HG03520 (cell line): ENCODE measurements at regions not wholly inside any gene's neighbourhood (a gene's known extent, or its start where the extent isn't known, plus 50 kb on each side); places are given as distances from the start of the nearest gene placed in this dataset.
"Not testable (repeated sequence)": the region's sequence is repeated elsewhere in the genome, so short reads cannot be mapped to it uniquely, and the experiment has no call there.

ENCODE experiments used
- ATAC-seq: cut with Tn5 transposase; IDR thresholded peaks from one replicate; pipeline ENCODE4 v1.9.1; 2021; ENCODE audit warnings: mild to moderate bottlenecking, moderate library complexity; ENCODE audit not compliant: unreplicated experiment

- no peak for ATAC-seq
These were observed 210.1 kb upstream of the DAAM1 start for GRCh38 chr14:58978343-58978742.

DNA sequence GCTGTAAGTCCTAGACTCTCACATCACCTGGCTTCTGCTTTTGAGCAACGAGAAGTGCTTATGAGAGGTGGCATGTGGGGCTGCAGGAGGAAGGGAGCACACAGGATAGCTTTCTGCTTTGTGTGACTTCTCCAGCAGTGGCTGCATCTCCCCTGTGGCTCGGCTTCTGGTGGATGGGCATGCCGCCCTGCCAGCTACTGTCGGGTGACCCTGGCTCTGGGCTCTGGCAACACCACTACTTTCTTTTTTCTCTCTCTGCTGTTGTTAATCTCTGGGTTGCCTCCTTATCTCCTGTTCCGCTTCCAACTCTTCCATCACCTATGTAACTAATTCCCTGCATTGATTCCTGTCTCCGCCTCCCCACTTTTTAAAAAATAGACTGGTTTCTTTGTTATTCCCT is 209.1 kb upstream of the DAAM1 start:
- no peak for ATAC-seq

DNA sequence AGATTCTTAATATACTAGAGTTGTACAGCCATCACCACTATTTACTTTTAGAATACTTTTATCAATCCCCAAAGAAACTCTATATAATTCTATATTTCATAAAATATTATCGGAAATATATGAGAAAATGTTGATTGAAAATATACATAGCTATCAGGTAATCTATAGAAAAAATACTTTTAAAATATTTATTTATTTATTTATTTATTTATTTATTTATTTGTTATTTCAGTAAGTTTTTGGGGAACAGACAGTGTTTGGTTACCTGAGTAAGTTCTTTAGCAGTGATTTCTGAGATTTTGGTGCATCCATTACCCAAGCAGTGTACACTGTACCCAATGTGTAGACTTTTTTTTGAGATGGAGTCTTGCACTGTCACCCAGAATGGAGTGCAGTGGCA is 206.6 kb upstream of the DAAM1 start:
- no peak for ATAC-seq

GRCh38 chr14:58985786-58986185 is 202.7 kb upstream of the DAAM1 start:
- no peak for ATAC-seq

DNA sequence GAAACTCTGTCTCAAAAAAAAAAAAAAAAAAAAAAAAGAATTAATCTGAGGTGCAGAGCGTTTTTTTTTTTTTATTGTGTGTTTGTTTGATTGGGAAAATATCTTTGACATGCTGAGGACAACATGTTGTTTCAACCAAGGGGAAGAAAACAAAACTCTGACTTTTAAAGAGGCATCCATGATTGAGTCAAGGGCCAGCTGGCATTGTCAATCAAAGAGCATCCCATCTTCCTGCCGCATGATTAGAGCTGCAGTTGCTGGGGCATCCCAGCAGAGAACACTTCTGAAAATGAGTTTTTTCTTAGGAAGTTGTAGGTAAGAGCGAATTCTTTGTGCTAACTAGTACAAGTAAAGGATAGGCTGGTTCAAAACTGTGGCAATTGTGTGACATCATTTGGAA is 200.9 kb upstream of the DAAM1 start:
- ATAC-seq = no peak

DNA sequence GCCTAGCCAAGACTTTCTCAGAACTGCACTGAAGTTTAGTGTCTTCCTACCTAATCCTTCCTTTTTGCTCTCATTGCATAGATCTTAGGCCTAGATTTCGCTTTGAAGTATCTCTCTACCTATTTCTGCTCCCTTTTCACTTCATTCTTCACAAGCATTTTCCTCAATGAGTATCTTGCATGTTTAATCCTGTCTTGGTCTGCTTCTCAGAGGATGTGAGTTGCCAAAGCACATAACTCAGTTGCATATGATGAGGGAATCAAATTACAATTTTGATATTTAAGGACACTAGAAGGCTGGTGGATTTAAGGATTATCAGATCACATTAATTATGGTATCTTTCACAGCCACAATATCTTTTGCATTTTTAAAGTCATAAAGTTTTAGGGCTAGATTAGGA is 195.5 kb upstream of the DAAM1 start:
- no peak for ATAC-seq

DNA sequence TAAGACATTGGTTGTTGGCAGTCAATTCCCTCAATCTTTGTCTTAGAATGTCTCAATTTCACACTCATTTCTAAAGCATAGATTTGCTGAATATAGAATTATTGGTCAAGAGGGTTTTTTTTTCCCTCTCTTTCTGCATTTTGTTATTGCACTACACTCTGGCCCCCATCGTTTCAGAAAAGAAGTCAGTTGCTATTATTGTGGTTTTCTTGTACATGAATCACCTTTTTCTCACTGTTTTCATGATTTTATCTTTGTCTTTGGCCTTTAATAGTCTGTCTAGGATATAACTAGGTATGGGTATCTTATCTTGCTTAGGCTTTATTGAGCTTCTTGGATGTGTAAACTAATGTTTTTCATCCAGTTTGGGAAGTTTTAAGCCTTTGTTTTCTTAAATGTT is 194.3 kb upstream of the DAAM1 start:
- no peak for ATAC-seq

DNA sequence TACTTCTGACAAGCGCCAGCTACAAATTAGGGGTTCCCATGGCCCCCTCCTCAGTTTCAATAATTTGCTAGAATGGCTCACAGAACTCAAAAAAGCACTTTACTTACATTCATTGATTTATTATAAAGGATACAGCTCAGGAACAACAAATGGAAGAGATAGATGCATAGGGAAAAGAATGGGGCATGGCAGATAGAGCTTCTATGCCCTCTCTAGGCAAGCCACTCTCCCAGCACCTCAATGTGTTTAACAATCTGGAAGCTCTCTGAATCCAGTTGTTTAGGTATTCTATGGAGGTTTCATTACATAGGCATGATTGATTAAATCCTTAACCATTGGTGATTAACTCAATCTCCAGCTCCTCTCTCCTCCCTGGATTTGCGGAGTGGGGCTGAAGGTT is 184.5 kb upstream of the DAAM1 start:
- ATAC-seq = no peak

DNA sequence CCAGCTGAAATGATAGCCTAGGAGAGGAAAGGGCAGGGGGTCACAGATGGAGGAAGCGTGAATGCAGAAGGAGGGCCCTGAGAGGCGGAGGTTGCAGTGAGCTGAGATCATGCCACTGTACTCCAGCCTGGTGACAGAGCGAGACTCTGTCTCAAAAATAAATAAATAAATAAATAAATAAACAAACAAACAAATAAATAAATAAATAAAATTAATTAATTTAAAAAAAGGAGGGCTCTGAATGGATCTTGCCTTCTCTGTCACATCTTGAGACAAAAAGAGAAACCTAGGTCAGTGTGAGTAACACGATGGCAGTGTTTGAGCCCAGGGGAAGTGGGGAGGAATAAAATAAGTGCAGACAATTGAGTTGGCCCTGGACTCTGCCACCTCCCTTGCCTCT is 182.3 kb upstream of the DAAM1 start:
- not testable (repeated sequence) for ATAC-seq

GRCh38 chr14:59009967-59010366 is 178.5 kb upstream of the DAAM1 start:
- no peak for ATAC-seq

DNA sequence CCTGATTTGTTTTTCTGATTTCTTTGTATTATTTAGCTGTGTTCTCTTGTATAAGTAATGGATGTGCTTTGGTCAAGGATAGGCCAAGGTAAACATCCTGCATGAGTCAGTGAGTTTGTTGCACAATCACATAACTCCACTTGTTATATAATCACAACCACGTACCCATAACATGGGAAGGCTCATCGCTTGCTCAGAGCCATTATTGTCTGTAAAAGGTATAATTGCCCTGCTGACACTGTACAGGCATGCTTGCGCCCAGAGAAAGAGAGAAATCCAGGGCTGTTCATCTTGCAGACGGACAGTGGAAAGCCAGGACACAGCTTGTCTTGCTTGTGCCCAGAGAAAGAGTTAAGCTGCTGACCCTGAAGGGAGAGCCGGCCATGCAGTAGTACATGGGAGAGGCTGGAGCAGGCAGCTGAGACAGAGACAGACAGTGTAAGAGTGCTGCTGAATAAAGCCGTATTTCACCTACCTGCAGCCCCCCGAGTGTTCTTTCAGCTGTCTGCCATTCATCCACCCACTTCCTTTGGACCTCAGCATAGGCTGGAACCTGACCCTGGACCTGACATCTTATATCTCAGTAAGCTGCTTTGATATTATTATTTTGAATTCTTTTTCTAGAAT is 174.7 kb upstream of the DAAM1 start:
- no peak for ATAC-seq

GRCh38 chr14:59015482-59015881 is 173.0 kb upstream of the DAAM1 start:
- ATAC-seq = no peak

DNA sequence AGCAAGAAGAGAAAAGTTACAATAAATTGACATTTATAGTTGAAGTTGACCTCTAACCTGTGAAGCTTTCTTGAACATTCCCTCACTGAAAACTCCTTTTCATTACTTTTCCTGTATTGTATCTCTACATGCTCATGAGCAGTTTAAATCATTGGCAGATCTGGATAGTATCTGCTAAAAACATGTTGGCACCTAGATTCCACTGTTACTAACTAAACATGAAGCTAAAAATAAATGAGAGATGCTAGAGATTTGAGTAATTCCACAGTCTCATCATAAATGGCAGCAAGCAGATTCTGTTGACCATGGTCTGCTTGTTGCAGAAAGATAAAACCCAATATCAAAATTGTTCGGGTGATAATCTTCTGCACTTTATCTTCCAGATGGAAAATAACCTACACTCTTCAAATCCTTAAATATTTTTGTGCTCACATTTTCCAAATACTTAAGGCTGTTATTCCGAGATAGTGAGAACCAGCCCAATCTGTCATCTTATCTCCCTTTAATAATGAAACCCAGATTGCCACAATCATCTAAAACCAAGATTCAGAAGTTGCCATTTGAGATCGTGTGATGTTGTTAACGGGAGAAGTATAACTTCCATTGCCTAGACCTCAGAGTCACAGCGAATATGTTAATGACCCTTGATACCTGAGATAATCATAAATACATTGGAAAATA is 171.0 kb upstream of the DAAM1 start:
- ATAC-seq = no peak

GRCh38 chr14:59018460-59018859 is 170.0 kb upstream of the DAAM1 start:
- ATAC-seq = no peak

DNA sequence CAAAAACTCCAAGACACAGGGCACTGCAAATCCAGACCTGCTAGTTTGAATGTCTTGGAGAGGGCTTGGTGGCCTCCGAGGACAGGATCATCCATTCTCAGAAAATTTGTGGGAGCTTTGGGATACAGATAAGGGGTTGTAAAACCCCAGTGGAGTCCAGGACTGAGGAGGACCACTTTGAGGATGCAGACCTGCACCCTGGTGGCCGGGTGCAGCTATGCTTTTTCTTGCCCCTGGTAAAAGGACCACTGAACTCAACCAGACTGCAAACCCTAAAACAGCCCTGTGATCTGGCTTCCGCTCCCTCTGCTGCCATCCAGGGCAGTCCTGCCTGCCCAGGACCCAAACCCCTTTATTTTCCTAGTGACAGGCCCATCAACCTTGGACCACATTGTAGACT is 169.5 kb upstream of the DAAM1 start:
- no peak for ATAC-seq

DNA sequence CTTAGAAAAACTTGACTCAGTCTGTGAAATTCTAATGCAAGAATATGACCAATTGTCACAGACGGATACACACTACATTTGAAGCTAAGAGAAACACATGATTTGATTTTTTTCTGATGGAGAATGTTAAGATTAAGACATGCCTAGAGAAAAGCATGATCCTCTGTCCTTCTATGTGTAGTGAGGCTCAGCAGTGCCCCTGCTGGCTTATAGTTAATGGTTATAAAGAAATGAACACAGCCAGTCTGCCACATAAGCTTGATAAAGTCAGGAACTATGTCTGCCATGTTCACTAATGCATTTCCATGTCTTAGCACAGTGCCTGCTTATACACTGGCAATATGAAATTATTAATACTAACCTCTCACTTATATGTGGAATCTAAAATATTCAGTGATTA is 168.1 kb upstream of the DAAM1 start:
- ATAC-seq = no peak

DNA sequence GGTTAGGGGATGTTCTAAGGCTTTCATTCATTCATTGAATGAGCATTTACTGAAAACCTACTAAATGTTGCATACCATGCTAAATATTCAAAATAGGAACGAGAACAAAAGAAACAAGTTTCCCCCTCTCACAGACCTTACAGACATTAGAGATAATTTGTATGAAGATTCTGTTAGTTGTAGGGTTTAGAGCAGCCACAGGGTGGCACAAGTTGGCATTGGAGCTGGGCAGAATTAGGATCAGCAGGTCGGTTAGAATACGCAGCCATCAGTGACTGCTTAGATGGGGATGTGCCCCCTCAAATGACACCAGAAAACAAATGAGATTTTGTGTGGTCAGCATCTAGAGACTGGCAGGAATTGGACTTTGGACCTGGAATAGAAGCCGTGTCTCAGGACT is 166.3 kb upstream of the DAAM1 start:
- ATAC-seq = no peak

GRCh38 chr14:59026081-59026480 is 162.4 kb upstream of the DAAM1 start:
- no peak for ATAC-seq

DNA sequence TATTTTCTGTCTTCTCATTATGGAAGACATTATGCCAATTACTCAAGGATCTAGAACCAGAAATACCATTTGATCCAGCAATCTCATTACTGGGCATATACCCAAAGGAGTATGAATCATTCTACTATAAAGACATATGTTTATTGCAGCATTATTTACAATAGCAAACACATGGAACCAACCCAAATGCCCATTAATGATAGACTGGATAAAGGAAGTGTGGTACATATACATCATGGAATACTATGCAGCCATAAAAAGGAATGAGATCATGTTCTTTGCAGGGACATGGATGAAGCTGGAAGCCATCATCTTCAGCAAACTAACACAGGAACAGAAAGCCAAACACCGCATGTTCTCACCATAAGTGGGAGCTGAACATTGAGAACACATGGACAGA is 161.8 kb upstream of the DAAM1 start:
- ATAC-seq = not testable (repeated sequence)

DNA sequence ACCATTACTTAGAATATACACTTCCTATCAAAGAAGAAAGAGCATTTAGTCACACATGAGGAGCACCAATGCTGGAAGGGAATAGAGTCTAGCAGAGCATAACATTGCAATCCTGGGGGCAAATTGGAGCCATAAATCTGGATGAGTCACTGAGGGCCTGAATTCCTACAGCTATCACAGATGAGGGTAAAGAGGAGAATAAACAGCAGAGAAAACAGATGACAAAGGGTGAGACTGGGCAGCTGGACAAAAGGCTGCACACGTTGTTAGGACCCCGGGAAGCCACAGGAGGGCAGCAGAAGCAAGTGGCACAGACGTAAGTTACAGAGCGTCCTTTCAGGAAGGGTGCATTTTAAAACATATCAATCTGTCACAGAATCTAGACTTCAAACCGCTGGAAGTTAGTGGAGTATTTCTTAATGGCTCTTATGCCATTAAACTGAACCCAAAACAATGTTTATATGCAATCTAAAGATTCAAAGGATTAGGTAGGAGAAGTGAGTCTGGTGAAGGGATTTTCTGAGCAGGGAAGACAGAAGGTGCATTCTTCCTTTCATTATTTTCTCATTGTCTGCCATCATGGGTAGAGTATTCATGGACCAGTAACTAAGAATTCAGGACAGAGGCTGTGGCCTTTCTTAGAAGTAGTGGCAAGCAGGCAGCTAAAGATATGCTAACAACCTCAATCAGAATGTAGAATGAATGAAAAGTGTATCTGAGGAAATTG is 159.8 kb upstream of the DAAM1 start:
- peak; percentile 73 for ATAC-seq

DNA sequence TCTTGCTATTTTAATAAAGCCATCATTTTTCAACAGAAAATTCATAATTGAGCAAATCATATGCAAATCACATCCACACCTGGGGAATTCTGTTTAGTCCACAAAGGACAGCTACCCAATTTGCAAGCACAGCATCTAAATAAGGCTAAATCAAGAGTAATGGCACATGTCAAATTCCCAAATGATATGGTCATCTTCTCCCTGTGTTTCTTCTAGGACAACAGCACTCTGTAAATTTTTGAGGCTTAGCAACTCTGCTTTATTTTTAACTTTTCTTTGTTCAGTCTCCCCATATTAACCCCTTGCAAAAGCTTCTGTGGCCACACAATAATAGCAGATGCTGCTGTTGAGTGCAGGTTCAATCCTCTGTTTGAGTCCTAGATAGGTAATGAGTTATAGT is 155.6 kb upstream of the DAAM1 start:
- ATAC-seq = no peak

GRCh38 chr14:59036134-59036533 is 152.3 kb upstream of the DAAM1 start:
- ATAC-seq = no peak
